HepG2 (cell line): ENCODE measurements at regions not wholly inside any gene's neighbourhood (a gene's known extent, or its start where the extent isn't known, plus 50 kb on each side); places are given as distances from the start of the nearest gene placed in this dataset.
A peak's percentile ranks its signal among the peaks of the same experiment; 100 is the strongest.

ENCODE experiments used
- ATAC-seq: fragments of 200-7000 bp; cut with Tn5 transposase; 3 replicates; pipeline ENCODE4 v1.9.1; 2020; ENCODE audit warnings: mild to moderate bottlenecking, moderate library complexity
- BruUV-seq: library from RNA; stranded (reverse); fragments of 400-500 nt; replicated peaks from 2 replicates; lab custom pipeline; 2021; lab: Mats Ljungman, UMichigan
- CTCF ChIA-PET: fragments of 300-600 bp; formaldehyde crosslinking; extraction: SDS; loops from one replicate; lab custom pipeline; 2021; ENCODE audit warnings: low total read pairs, inconsistent platforms, low intra/inter-chr PET ratio; lab: Yijun Ruan, JAX
- POLR2A ChIA-PET: fragments of 350-600 bp; sonication (Branson Sonifier 250); formaldehyde crosslinking; loops from one replicate; lab custom pipeline; 2020; ENCODE audit warnings: antibody characterized with exemption, inconsistent platforms; lab: Yijun Ruan, JAX
- DNase-seq: peaks from one replicate; pipeline ENCODE4 v3.0.0-alpha.2; 2015; ENCODE audit warnings: low spot score
- FAIRE-seq: peaks from 3 replicates; lab custom pipeline; 2011; peaks lifted over from hg19 to GRCh38; lab: Jason Lieb, UNC
- H2AFZ ChIP-seq: one replicate; pipeline ENCODE4 v1.6.1; 2011; ENCODE audit warnings: low read length, inconsistent platforms
- H3K27ac ChIP-seq: fragments of 300-600 bp; 3 replicates; pipeline ENCODE4 v1.8.0; 2011; ENCODE audit warnings: mixed run types, mild to moderate bottlenecking, mixed read lengths, low read length, inconsistent platforms; ENCODE audit not compliant: insufficient read depth; ENCODE audit errors: extremely low read length
- H3K27me3 ChIP-seq, 2 experiments: fragments of 200-600 bp in 1 of 2; 2 replicates in 1 of 2; 3 replicates in 1 of 2; pipeline versions ENCODE4 v1.6.0 to v1.8.0; 2011; ENCODE audit warnings: low read length in 2 of 2, mild to moderate bottlenecking in 2 of 2, moderate library complexity in 2 of 2, inconsistent platforms in 1 of 2; ENCODE audit not compliant: insufficient read depth in 2 of 2, control insufficient read depth in 1 of 2
- H3K36me3 ChIP-seq, 2 experiments: fragments of 200-600 bp in 1 of 2; replicated peaks in 1 of 2; 2 replicates in 1 of 2; 3 replicates in 1 of 2; pipeline versions ENCODE4 v1.5.1 to v1.8.0; 2011; ENCODE audit warnings: low read length in 2 of 2, inconsistent platforms in 1 of 2; ENCODE audit not compliant: insufficient read depth in 2 of 2, control insufficient read depth in 1 of 2
- H3K4me1 ChIP-seq: 2 replicates; pipeline ENCODE4 v1.5.1; 2012; ENCODE audit warnings: low read length, inconsistent platforms; ENCODE audit not compliant: insufficient read depth
- H3K4me2 ChIP-seq: 2 replicates; pipeline ENCODE4 v1.6.0; 2011; ENCODE audit warnings: low read depth, low read length, inconsistent platforms
- H3K4me3 ChIP-seq, 3 experiments: fragments of 200-600 bp in 1 of 3; sonication (generic), shearing (Covaris generic) in 1 of 3; replicated peaks in 1 of 3; 2 replicates each; pipeline ENCODE4 v1.5.1; 2011 to 2016; ENCODE audit warnings: low read length in 3 of 3, inconsistent platforms in 2 of 3, low read depth in 2 of 3, mild to moderate bottlenecking in 2 of 3, control low read depth in 1 of 3, mixed read lengths in 1 of 3; ENCODE audit not compliant: insufficient read depth in 1 of 3
- H3K79me2 ChIP-seq: one replicate; pipeline ENCODE4 v1.6.1; 2011; ENCODE audit warnings: low read length, inconsistent platforms; ENCODE audit not compliant: insufficient read depth
- H3K9ac ChIP-seq: 2 replicates; pipeline ENCODE4 v1.6.0; 2011; ENCODE audit warnings: mild to moderate bottlenecking, low read depth, low read length, inconsistent platforms; ENCODE audit not compliant: insufficient read depth
- H3K9me3 ChIP-seq: 2 replicates; pipeline ENCODE4 v1.5.1; 2012; ENCODE audit warnings: mild to moderate bottlenecking, low read length
- H4K20me1 ChIP-seq: 2 replicates; pipeline ENCODE4 v1.6.0; 2011; ENCODE audit warnings: inconsistent platforms, mild to moderate bottlenecking, low read length, moderate library complexity; ENCODE audit not compliant: insufficient read depth
- RFX1 ChIP-seq: fragments of 450-650 bp; IDR thresholded peaks from 2 replicates; pipeline ENCODE4 v1.6.1; 2017
- WGBS: methylation state at CpG from one replicate; pipeline ENCODE4 v1.1.6; 2017; ENCODE audit warnings: low lambda C conversion rate; 5-methylcytosine and 5-hydroxymethylcytosine counted together
- in situ Hi-C: cut with HindIII; loops from 2 replicates; pipeline ENCODE4 v1.10.0; 2017; ENCODE audit warnings: low pct_unique_long_range_greater_than_20kb; ENCODE audit not compliant: extremely low pct_ligation_motif_present
- intact Hi-C: fragments of 100-400 bp; cut with micrococcal nuclease; formaldehyde crosslinking; loops from one replicate; pipeline ENCODE4 v1.10.0; 2022; ENCODE audit not compliant: unreplicated experiment
- TF ChIP-seq, protein P1 (sequence below): sonication (generic); formaldehyde crosslinking; IDR thresholded peaks from 2 replicates; pipeline ENCODE4 v1.5.0; 2020; ENCODE audit warnings: missing genetic modification reagents, mild to moderate bottlenecking, borderline replicate concordance
- TF ChIP-seq, protein P2 (sequence below): sonication (generic); formaldehyde crosslinking; IDR thresholded peaks from 2 replicates; pipeline ENCODE4 v1.5.0; 2020; ENCODE audit warnings: missing genetic modification reagents

DNA sequence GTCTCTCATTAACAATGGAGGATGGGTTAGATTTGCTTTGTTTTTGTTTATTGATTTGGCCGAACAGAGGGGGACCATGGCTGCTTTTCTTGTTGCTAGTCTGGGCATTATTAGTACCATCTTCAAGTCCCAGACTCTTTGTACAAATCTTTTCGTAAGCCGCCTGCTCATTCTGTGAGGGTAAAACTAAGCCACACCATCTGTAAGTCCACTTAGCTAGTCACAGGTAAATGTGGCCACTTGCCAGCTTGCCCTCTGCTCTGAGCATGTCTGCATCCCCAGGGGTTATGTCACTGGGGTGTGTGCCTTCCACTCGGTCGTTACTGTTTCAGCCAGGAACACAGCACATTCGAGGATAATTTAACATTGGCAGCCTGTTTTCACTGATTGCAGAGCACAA lies 85.6 kb downstream of the SMIM21 start:
- Histone ChIP-seq H4K20me1 (no peaks in the 10 kb centered on the region), H3K4me3 (no peak overlapping the region), H3K79me2 (no peaks in the 10 kb centered on the region), H3K27me3 (peaks cover 0 to 4% of the 10 kb centered on the region in 2 experiments; a peak in 2 of 5 replicates), H3K27ac (no peak overlapping the region), H3K4me1 (no peaks in the 10 kb centered on the region), H2AFZ (no peak overlapping the region), H3K36me3 (no peaks in the 10 kb centered on the region), H3K9ac (no peak overlapping the region), H3K4me2 (no peak overlapping the region), H3K9me3 (no peaks in the 10 kb centered on the region)
- 39% methylated on average over 6 of the region's 6 CpGs for WGBS
- CTCF ChIA-PET = no interaction called here
- TF ChIP-seq, protein P1, sequence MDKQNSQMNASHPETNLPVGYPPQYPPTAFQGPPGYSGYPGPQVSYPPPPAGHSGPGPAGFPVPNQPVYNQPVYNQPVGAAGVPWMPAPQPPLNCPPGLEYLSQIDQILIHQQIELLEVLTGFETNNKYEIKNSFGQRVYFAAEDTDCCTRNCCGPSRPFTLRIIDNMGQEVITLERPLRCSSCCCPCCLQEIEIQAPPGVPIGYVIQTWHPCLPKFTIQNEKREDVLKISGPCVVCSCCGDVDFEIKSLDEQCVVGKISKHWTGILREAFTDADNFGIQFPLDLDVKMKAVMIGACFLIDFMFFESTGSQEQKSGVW = no peak
- intact Hi-C loops = no loop called here
- POLR2A ChIA-PET = no interaction called here
- DNase-seq (no peak), FAIRE-seq (no peak), ATAC-seq (no peak)
- in situ Hi-C loops = no loop called here
- no TSS peak for BruUV-seq

DNA sequence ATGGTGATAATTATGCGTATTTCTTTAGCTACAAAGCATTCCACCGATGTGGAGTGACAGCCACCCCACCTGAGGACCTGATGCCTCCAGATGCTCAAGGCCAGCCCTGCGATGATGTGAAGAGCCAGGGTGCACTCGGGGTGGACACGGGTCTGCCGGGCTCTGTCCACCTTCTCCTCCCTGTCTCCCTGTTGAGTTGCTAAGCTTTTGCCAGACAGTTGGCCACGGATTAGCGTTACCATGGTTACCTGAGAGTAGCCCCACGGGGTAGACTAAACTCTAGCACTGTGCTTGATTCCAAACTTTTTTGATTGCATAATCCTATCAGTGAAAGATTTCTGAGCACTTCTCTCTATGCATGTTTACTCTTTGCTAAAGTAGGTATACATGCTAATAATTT lies 86.2 kb downstream of the SMIM21 start:
- Histone ChIP-seq H3K9ac (no peak overlapping the region), H3K9me3 (no peaks in the 10 kb centered on the region), H2AFZ (no peak overlapping the region), H3K4me3 (no peak overlapping the region), H3K79me2 (no peaks in the 10 kb centered on the region), H3K27ac (no peak overlapping the region), H3K27me3 (peaks cover 0 to 4% of the 10 kb centered on the region in 2 experiments; a peak in 2 of 5 replicates), H3K36me3 (no peaks in the 10 kb centered on the region), H3K4me1 (no peaks in the 10 kb centered on the region), H3K4me2 (no peak overlapping the region), H4K20me1 (no peaks in the 10 kb centered on the region)
- in situ Hi-C loops (no loop called here), intact Hi-C loops (no loop called here)
- no peak for FAIRE-seq
- POLR2A ChIA-PET = no interaction called here
- DNase-seq = no peak
- CTCF ChIA-PET = no interaction called here
- ATAC-seq = no peak
- no TSS peak for BruUV-seq
- TF ChIP-seq, protein P2, sequence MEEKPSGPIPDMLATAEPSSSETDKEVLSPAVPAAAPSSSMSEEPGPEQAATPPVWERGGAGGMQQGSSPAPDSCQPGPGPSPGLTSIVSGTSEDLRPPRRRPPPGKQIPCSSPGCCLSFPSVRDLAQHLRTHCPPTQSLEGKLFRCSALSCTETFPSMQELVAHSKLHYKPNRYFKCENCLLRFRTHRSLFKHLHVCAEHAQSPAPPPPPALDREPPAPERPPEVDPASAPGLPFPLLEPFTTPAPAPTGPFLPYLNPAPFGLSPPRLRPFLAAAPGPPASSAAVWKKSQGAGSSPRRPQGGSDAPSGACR (CRISPR knock-in tag) = no peak
- TF ChIP-seq RFX1 = peak; percentile 41; the same call in 1 of the 2 replicates
- WGBS = 14% methylated on average over 9 of the region's 9 CpGs
